ENCODE measurements at regions not wholly inside any gene's neighbourhood (a gene's known extent, or its start where the extent isn't known, plus 50 kb on each side); places are given as distances from the start of the nearest gene placed in this dataset.

DNA sequence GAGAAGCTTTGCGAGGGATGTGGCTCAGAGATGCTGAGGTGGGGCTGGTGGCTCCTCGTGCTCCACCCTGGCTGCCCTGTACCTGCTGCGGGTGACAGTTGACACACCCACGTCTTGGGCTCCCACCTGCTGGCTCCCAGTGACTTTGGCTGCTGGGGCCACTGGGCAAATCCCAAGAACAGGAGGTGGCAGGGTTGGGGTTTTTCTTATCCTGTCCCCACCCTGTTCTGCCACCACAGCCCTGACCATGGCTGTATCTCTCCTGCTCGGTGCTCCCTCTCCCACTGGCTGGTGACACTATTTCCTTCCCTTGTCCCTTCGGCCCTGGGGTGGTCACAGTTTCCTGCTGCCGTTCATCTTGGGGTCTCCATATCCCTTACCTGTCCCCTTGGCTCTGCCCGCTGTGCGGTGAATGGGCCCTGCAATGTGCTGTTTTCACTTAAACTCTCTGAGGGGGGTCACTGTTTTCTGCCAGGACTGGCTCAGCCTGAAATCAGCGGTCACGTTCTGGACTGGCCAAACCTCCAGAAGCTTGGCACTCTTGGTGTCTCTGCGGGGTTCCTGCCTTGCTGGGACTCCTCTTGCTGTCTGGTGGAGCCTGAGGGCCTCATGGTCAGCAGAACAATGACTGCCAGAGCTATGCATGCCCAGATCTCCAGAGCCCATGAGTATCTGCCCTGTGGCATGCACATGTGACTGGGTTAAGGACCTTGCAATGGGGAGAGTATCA is 144.2 kb downstream of the IRF8 start:
- no peaks in the 10 kb centered on the region for H3K36me3 ChIP-seq (ENCODE audit: insufficient read depth)
- 86% methylated on average over 12 of the region's 12 CpGs for WGBS
- no peak for DNase-seq (ENCODE audit: extremely low spot score)
- no peak overlapping the region for H3K4me3 ChIP-seq (ENCODE audit: low read depth, low read length)
- no peak overlapping the region for H3K27ac ChIP-seq (ENCODE audit: low read depth)
- no peaks in the 10 kb centered on the region for H3K4me1 ChIP-seq (ENCODE audit: insufficient read depth)

DNA sequence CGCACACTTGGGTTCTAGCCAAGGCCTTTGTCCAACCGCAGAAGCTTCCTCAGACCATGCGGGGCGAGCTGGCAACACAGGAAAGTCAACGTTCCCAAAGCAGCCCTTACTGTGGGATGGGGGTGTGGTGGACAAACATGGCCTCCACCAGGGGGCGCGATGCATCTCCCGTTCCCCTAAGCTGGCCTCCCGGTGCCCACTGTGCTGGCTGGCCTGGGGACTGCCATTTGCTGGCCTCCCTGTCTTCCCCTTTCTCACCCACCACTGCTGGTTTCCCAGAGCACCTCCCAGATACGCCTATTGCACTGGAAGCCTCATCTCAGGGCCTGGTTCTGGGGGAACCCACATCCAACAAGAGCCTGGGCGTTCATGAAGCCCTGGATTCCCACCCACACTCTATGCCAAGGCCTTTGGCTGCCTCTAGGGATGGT is 145.3 kb downstream of the IRF8 start:
- WGBS, result 40% methylated on average over 11 of the region's 11 CpGs
- no peaks in the 10 kb centered on the region for H3K36me3 ChIP-seq (ENCODE audit: insufficient read depth)
- no peaks in the 10 kb centered on the region for H3K4me1 ChIP-seq (ENCODE audit: insufficient read depth)
- H3K27ac ChIP-seq (ENCODE audit: low read depth), result no peak overlapping the region
- DNase-seq (ENCODE audit: extremely low spot score), result no peak
- H3K4me3 ChIP-seq (ENCODE audit: low read depth, low read length), result no peak overlapping the region

- Histone ChIP-seq H3K4me1 (ENCODE audit: insufficient read depth) (no peaks in the 10 kb centered on the region), H3K4me3 (ENCODE audit: low read depth, low read length) (no peak overlapping the region), H3K36me3 (ENCODE audit: insufficient read depth) (no peaks in the 10 kb centered on the region), H3K27ac (ENCODE audit: low read depth) (no peak overlapping the region)
- DNase-seq (ENCODE audit: extremely low spot score), result no peak
- 80% methylated on average over 8 of the region's 8 CpGs for WGBS
Measured at GRCh38 chr16:86044881-86045590, 146.1 kb downstream of the IRF8 start.

- no peak overlapping the region for H3K27ac ChIP-seq (ENCODE audit: low read depth)
- no peaks in the 10 kb centered on the region for H3K36me3 ChIP-seq (ENCODE audit: insufficient read depth)
- no peak for DNase-seq (ENCODE audit: extremely low spot score)
- 83% methylated on average over 8 of the region's 8 CpGs for WGBS
- no peaks in the 10 kb centered on the region for H3K4me1 ChIP-seq (ENCODE audit: insufficient read depth)
- no peak overlapping the region for H3K4me3 ChIP-seq (ENCODE audit: low read depth, low read length)
Measured at GRCh38 chr16:86045591-86045971, 146.6 kb downstream of the IRF8 start.

GRCh38 chr16:86046026-86046425 is 147.1 kb downstream of the IRF8 start:
- no peak for DNase-seq (ENCODE audit: extremely low spot score)
- WGBS, result 85% methylated on average over 6 of the region's 6 CpGs

DNA sequence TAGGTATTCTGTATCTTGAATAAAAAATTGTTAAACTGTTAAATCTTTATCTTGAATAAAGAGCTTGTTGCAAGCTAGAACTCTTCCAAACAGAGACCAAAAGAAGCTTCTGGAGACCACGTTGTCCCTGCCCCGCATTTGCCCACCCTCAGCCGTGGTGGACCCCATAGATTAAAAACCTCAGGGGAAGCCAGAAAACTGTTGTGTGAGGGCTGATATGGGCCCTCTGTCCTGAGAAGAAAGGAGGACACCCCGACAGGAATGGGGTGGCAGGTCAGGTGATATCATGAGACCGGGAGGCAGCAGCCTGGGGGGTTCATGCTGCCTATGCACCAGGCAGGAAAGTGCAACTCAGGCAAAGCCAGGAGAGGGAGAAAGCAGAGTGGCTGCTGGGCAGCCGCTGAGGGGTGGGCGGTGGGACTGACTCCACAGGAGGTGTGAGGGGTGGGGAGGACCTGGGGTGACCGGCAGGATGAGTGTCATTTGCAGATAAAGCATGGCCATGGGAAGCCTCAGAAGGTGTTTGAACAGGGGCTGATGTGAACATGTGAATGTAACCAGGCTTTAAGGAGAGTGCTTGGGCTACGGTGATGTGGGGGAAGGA is 147.8 kb downstream of the IRF8 start:
- no peak for DNase-seq (ENCODE audit: extremely low spot score)
- no peak overlapping the region for H3K4me3 ChIP-seq (ENCODE audit: low read depth, low read length)
- no peaks in the 10 kb centered on the region for H3K36me3 ChIP-seq (ENCODE audit: insufficient read depth)
- no peaks in the 10 kb centered on the region for H3K4me1 ChIP-seq (ENCODE audit: insufficient read depth)
- 69% methylated on average over 9 of the region's 9 CpGs for WGBS
- no peak overlapping the region for H3K27ac ChIP-seq (ENCODE audit: low read depth)

More at GRCh38 chr16:86046026-86046425, 147.1 kb downstream of the IRF8 start:
- no peak overlapping the region for H3K27ac ChIP-seq (ENCODE audit: low read depth)
- H3K36me3 ChIP-seq (ENCODE audit: insufficient read depth), result no peaks in the 10 kb centered on the region
- no peaks in the 10 kb centered on the region for H3K4me1 ChIP-seq (ENCODE audit: insufficient read depth)
- no peak overlapping the region for H3K4me3 ChIP-seq (ENCODE audit: low read depth, low read length)

GRCh38 chr16:86048221-86048620 is 149.3 kb downstream of the IRF8 start:
- H3K4me1 ChIP-seq (ENCODE audit: insufficient read depth), result no peaks in the 10 kb centered on the region
- no peak for DNase-seq (ENCODE audit: extremely low spot score)
- no peak overlapping the region for H3K4me3 ChIP-seq (ENCODE audit: low read depth, low read length)
- WGBS, result 64% methylated on average over 11 of the region's 11 CpGs
- no peak overlapping the region for H3K27ac ChIP-seq (ENCODE audit: low read depth)
- no peaks in the 10 kb centered on the region for H3K36me3 ChIP-seq (ENCODE audit: insufficient read depth)

DNA sequence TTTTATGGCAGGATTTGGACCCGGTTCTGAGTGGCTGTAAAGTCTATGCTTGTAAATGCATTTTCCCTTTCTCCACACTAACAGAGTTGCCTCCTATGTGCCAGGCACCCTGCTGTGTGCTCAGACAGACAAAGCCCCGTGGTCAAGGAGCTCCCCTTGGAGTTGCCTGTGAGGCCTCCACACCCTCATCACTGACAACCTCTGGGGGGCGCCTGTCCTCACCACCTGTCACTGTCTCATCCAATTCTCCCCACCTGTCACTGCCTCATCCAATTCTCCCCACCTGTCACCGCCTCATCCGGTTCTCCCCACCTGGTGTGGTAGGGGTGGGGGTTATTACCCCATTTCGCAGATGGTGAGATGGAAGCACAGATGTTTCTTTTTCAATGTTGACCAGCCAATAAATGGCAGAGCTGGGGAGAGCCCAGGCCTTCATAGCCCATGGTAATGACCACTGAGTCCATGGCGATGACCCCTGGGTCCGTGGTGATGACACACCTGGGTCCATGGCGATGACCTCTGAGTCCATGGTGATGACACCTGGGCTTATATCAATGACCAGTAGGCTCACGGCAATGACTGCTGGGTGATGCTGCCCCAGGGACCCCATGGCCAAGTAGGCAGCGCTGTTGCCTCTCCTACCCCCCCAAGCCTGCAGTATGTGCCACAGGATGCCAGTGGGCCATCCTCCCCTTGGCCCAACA is 150.1 kb downstream of the IRF8 start:
- Histone ChIP-seq H3K36me3 (ENCODE audit: insufficient read depth) (no peaks in the 10 kb centered on the region), H3K27ac (ENCODE audit: low read depth) (no peak overlapping the region), H3K4me3 (ENCODE audit: low read depth, low read length) (no peak overlapping the region), H3K4me1 (ENCODE audit: insufficient read depth) (no peaks in the 10 kb centered on the region)
- no peak for DNase-seq (ENCODE audit: extremely low spot score)
- 84% methylated on average over 11 of the region's 11 CpGs for WGBS

- no peaks in the 10 kb centered on the region for H3K4me1 ChIP-seq (ENCODE audit: insufficient read depth)
- no peaks in the 10 kb centered on the region for H3K36me3 ChIP-seq (ENCODE audit: insufficient read depth)
- WGBS, result 89% methylated on average over 10 of the region's 10 CpGs
- DNase-seq (ENCODE audit: extremely low spot score), result no peak
- H3K27ac ChIP-seq (ENCODE audit: low read depth), result no peak overlapping the region
- no peak overlapping the region for H3K4me3 ChIP-seq (ENCODE audit: low read depth, low read length)
Measured at GRCh38 chr16:86049641-86050040, 150.7 kb downstream of the IRF8 start.

DNA sequence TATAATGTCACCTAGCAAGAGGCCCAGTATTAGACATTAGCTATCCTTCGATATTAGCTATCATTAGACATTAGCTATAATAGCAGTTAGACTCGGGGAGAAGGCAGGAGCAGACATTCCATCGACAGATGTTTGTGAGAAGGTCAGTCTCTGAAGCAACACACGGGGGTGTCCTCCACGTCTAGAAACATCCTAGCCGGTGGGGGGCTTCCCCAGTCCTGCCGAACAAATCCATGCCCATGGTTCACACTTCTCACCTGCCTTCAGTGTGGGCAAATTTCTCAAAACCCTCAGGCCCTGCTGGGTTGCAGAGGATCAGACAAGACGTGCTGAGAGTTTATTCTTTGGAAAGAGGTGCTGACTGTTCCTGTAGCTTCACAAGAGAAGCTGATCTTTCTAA is 151.1 kb downstream of the IRF8 start:
- Histone ChIP-seq H3K36me3 (ENCODE audit: insufficient read depth) (no peaks in the 10 kb centered on the region), H3K27ac (ENCODE audit: low read depth) (no peak overlapping the region), H3K4me1 (ENCODE audit: insufficient read depth) (no peaks in the 10 kb centered on the region), H3K4me3 (ENCODE audit: low read depth, low read length) (no peak overlapping the region)
- 92% methylated on average over 8 of the region's 8 CpGs for WGBS
- DNase-seq (ENCODE audit: extremely low spot score), result no peak

- no peak overlapping the region for H3K4me3 ChIP-seq (ENCODE audit: low read depth, low read length)
Measured at GRCh38 chr16:86050591-86051367, 151.8 kb downstream of the IRF8 start.

GRCh38 chr16:86051368-86052114 is 152.6 kb downstream of the IRF8 start:
- Histone ChIP-seq H3K36me3 (ENCODE audit: insufficient read depth) (no peaks in the 10 kb centered on the region), H3K4me3 (ENCODE audit: low read depth, low read length) (no peak overlapping the region), H3K4me1 (ENCODE audit: insufficient read depth) (no peaks in the 10 kb centered on the region), H3K27ac (ENCODE audit: low read depth) (no peak overlapping the region)
- 30% methylated on average over 20 of the region's 20 CpGs for WGBS
- DNase-seq (ENCODE audit: extremely low spot score), result no peak

More at GRCh38 chr16:86050591-86051367, 151.8 kb downstream of the IRF8 start:
- DNase-seq (ENCODE audit: extremely low spot score), result no peak
- Histone ChIP-seq H3K27ac (ENCODE audit: low read depth) (no peak overlapping the region), H3K4me1 (ENCODE audit: insufficient read depth) (no peaks in the 10 kb centered on the region), H3K36me3 (ENCODE audit: insufficient read depth) (no peaks in the 10 kb centered on the region)
- 86% methylated on average over 18 of the region's 18 CpGs for WGBS
